SK-N-MC (cell line): ENCODE measurements at regions not wholly inside any gene's neighbourhood (a gene's known extent, or its start where the extent isn't known, plus 50 kb on each side); places are given as distances from the start of the nearest gene placed in this dataset.

Source experiments
- EZH2 ChIP-seq: fragments of 200-600 bp; sonication (generic); IDR thresholded peaks from one replicate; pipeline ENCODE4 v1.6.1; 2017; ENCODE audit warnings: antibody characterized with exemption
- POLR2AphosphoS5 ChIP-seq: IDR thresholded peaks from 2 replicates; pipeline ENCODE4 v1.6.1; 2012; ENCODE audit warnings: mild to moderate bottlenecking, low read depth, low read length, borderline replicate concordance

GRCh38 chr16:86442703-86443102 lies 67.6 kb upstream of the FOXF1 start:
- TF ChIP-seq EZH2 (no peak), POLR2AphosphoS5 (no peak)
